Loucy (cell line): ENCODE measurements at regions not wholly inside any gene's neighbourhood (a gene's known extent, or its start where the extent isn't known, plus 50 kb on each side); places are given as distances from the start of the nearest gene placed in this dataset.

ENCODE experiments used
- EZH2phosphoT487 ChIP-seq: fragments of 200-600 bp; IDR thresholded peaks from 2 replicates; pipeline ENCODE4 v1.6.1; 2018; ENCODE audit warnings: antibody characterized with exemption, mild to moderate bottlenecking, moderate library complexity, borderline replicate concordance
- TF ChIP-seq, protein P1 (sequence below): fragments of 200-600 bp; sonication (generic); conservative IDR thresholded peaks from 2 replicates; pipeline ENCODE4 v1.5.1; 2014; ENCODE audit warnings: mild to moderate bottlenecking, antibody characterized with exemption, low read length

DNA sequence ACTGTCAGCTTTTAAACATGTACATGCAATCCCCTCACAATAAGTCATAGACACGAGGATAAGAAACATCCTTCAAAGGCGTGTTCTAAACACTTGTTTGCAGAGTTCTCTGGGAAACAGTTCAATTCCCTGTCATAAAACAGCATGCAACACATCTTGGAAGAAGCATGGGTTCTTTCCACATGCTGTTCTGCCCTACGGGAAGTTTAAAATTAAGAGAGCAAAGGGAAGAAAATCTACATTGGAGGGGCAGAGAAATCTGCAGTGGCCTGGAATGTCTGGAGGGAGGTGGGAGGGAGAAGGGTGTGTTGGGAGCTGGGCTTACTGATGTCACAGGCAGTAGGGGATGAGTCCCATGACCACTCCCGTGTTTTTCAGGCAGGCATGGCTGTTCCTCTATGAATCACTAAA lies 98.3 kb upstream of the SLC2A1 start:
- TF ChIP-seq, protein P1, sequence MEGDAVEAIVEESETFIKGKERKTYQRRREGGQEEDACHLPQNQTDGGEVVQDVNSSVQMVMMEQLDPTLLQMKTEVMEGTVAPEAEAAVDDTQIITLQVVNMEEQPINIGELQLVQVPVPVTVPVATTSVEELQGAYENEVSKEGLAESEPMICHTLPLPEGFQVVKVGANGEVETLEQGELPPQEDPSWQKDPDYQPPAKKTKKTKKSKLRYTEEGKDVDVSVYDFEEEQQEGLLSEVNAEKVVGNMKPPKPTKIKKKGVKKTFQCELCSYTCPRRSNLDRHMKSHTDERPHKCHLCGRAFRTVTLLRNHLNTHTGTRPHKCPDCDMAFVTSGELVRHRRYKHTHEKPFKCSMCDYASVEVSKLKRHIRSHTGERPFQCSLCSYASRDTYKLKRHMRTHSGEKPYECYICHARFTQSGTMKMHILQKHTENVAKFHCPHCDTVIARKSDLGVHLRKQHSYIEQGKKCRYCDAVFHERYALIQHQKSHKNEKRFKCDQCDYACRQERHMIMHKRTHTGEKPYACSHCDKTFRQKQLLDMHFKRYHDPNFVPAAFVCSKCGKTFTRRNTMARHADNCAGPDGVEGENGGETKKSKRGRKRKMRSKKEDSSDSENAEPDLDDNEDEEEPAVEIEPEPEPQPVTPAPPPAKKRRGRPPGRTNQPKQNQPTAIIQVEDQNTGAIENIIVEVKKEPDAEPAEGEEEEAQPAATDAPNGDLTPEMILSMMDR, result no peak
- TF ChIP-seq EZH2phosphoT487, result no peak
